ENCODE measurements at regions not wholly inside any gene's neighbourhood (a gene's known extent, or its start where the extent isn't known, plus 50 kb on each side); places are given as distances from the start of the nearest gene placed in this dataset.

GRCh38 chr18:26649193-26649543, 100.8 kb upstream of the KCTD1 start:
- no peak for TF ChIP-seq CTCF (IDR thresholded peaks at IDR 0.05; ENCODE audit: partially characterized antibody, unreplicated experiment)
- DNase-seq: no peak
- H3K9me3 Mint-ChIP-seq (ENCODE audit: unreplicated experiment): no peaks in the 10 kb centered on the region
- peaks cover 3% of the 10 kb centered on the region for H3K36me3 Mint-ChIP-seq (ENCODE audit: unreplicated experiment)
- H3K27me3 Mint-ChIP-seq (ENCODE audit: unreplicated experiment): peaks cover 6% of the 10 kb centered on the region
- no peak overlapping the region for H3K4me3 Mint-ChIP-seq (ENCODE audit: unreplicated experiment)
- H3K27ac Mint-ChIP-seq (ENCODE audit: unreplicated experiment): no peak overlapping the region
- no peaks in the 10 kb centered on the region for H3K4me1 Mint-ChIP-seq (ENCODE audit: low read depth, unreplicated experiment)

DNA sequence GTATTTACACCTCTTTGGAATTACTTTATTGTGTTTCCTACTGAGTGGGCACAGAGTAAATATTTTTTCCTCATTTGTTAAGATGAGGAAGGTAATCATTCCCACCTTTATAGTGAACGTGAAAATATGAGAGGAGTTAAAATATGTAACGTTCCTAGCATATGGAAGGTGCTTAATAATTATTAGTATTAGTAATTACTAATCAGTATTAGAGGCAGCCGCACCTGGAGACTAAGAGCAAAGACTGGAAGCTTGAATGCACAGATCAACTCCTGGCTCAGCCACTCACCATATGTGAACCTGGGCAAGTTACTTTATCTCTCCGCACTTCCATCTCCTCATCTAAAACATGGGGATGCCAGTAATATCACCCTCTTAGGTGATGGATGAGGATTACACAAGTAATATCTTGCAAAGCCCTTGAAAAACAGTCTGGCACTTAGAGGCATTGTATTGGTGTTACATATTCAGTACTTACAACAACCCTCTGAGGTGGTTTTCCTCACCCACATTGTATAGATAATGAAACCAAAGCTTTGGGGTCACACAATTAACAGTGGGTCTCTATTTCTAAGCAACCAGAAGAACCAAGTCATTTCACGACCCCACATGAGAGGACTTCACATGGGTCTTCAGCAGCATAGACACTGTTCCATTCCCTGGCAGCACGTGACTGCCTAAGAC, 100.3 kb upstream of the KCTD1 start:
- Mint-ChIP-seq H3K27ac (ENCODE audit: unreplicated experiment) (no peak overlapping the region), H3K4me3 (ENCODE audit: unreplicated experiment) (no peak overlapping the region), H3K36me3 (ENCODE audit: unreplicated experiment) (peaks cover 3% of the 10 kb centered on the region), H3K27me3 (ENCODE audit: unreplicated experiment) (peaks cover 6% of the 10 kb centered on the region), H3K4me1 (ENCODE audit: low read depth, unreplicated experiment) (no peaks in the 10 kb centered on the region), H3K9me3 (ENCODE audit: unreplicated experiment) (no peaks in the 10 kb centered on the region)
- TF ChIP-seq CTCF (IDR thresholded peaks at IDR 0.05; ENCODE audit: partially characterized antibody, unreplicated experiment): no peak
- DNase-seq: no peak

GRCh38 chr18:26646901-26647300, 98.5 kb upstream of the KCTD1 start:
- no peak for TF ChIP-seq CTCF (IDR thresholded peaks at IDR 0.05; ENCODE audit: partially characterized antibody, unreplicated experiment)
- Mint-ChIP-seq H3K9me3 (ENCODE audit: unreplicated experiment) (peaks cover 2% of the 10 kb centered on the region), H3K27ac (ENCODE audit: unreplicated experiment) (no peak overlapping the region), H3K4me1 (ENCODE audit: low read depth, unreplicated experiment) (no peaks in the 10 kb centered on the region), H3K27me3 (ENCODE audit: unreplicated experiment) (peaks cover 6% of the 10 kb centered on the region), H3K36me3 (ENCODE audit: unreplicated experiment) (peaks cover 3% of the 10 kb centered on the region), H3K4me3 (ENCODE audit: unreplicated experiment) (no peak overlapping the region)
- DNase-seq: no peak

- TF ChIP-seq CTCF (IDR thresholded peaks at IDR 0.05; ENCODE audit: partially characterized antibody, unreplicated experiment): no peak
- Mint-ChIP-seq H3K36me3 (ENCODE audit: unreplicated experiment) (no peaks in the 10 kb centered on the region), H3K4me3 (ENCODE audit: unreplicated experiment) (no peak overlapping the region), H3K27ac (ENCODE audit: unreplicated experiment) (no peak overlapping the region), H3K4me1 (ENCODE audit: low read depth, unreplicated experiment) (no peaks in the 10 kb centered on the region), H3K27me3 (ENCODE audit: unreplicated experiment) (no peaks in the 10 kb centered on the region), H3K9me3 (ENCODE audit: unreplicated experiment) (peaks cover 2% of the 10 kb centered on the region)
- no peak for DNase-seq
These were observed 94.3 kb upstream of the KCTD1 start for GRCh38 chr18:26642440-26643348.

DNA sequence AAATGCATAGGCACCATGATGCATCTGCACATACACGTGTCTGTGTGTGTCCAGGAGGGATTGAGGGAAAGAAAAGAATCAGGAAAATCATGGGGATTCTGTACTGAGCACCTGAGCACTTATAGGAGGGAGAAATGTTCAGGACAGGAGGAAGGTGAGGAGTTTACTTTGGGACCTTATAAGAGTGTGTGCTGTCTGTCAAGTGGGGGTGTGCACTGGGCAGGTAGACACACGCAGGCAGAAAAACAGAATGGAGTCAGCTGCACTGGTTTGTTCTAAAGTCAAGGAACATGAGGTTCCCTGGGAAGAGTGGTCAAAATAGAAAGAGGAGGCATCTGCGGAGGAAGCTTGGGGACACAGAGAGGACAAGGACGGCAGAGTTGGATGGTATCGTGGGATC, 92.2 kb upstream of the KCTD1 start:
- Mint-ChIP-seq H3K4me3 (ENCODE audit: unreplicated experiment) (no peak overlapping the region), H3K9me3 (ENCODE audit: unreplicated experiment) (peaks cover 2% of the 10 kb centered on the region), H3K27me3 (ENCODE audit: unreplicated experiment) (no peaks in the 10 kb centered on the region), H3K4me1 (ENCODE audit: low read depth, unreplicated experiment) (no peaks in the 10 kb centered on the region), H3K27ac (ENCODE audit: unreplicated experiment) (no peak overlapping the region), H3K36me3 (ENCODE audit: unreplicated experiment) (no peaks in the 10 kb centered on the region)
- no peak for TF ChIP-seq CTCF (IDR thresholded peaks at IDR 0.05; ENCODE audit: partially characterized antibody, unreplicated experiment)
- DNase-seq: no peak

Measured in glutamatergic neuron (in vitro differentiated cells).